Gastroesophageal sphincter (tissue), 3 donors: ENCODE measurements at regions not wholly inside any gene's neighbourhood (a gene's known extent, or its start where the extent isn't known, plus 50 kb on each side); places are given as distances from the start of the nearest gene placed in this dataset.

Experiments used
- POLR2A ChIP-seq, 2 donors: fragments of 450-650 bp; IDR thresholded peaks; one replicate each; pipeline ENCODE4 v1.6.1; 2017; ENCODE audit warnings: antibody characterized with exemption in 2 of 2, mild to moderate bottlenecking in 2 of 2, moderate library complexity in 1 of 2
- POLR2AphosphoS5 ChIP-seq: sonication (generic); formaldehyde crosslinking; IDR thresholded peaks from one replicate; pipeline ENCODE4 v1.6.1; 2017; ENCODE audit warnings: antibody characterized with exemption
- TF ChIP-seq, protein P1 (sequence below), 4 experiments: fragments of 200-600 bp in 2 of 4; fragments of 450-650 bp in 2 of 4; sonication (generic) in 1 of 4; IDR thresholded peaks; one replicate each; pipeline ENCODE4 v1.5.1; 2017 to 2019; ENCODE audit warnings: antibody characterized with exemption in 4 of 4, mild to moderate bottlenecking in 2 of 4, moderate library complexity in 2 of 4

- TF ChIP-seq, protein P1, sequence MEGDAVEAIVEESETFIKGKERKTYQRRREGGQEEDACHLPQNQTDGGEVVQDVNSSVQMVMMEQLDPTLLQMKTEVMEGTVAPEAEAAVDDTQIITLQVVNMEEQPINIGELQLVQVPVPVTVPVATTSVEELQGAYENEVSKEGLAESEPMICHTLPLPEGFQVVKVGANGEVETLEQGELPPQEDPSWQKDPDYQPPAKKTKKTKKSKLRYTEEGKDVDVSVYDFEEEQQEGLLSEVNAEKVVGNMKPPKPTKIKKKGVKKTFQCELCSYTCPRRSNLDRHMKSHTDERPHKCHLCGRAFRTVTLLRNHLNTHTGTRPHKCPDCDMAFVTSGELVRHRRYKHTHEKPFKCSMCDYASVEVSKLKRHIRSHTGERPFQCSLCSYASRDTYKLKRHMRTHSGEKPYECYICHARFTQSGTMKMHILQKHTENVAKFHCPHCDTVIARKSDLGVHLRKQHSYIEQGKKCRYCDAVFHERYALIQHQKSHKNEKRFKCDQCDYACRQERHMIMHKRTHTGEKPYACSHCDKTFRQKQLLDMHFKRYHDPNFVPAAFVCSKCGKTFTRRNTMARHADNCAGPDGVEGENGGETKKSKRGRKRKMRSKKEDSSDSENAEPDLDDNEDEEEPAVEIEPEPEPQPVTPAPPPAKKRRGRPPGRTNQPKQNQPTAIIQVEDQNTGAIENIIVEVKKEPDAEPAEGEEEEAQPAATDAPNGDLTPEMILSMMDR (IDR thresholded peaks at IDR 0.05): no peak
- TF ChIP-seq POLR2AphosphoS5 (no peak), POLR2A (IDR thresholded peaks at IDR 0.05) (no peak)
These were observed 196.3 kb upstream of the CTNND2 start for GRCh38 chr5:12100542-12100941.
